Fibroblast of skin of scalp (primary cell): ENCODE measurements at regions not wholly inside any gene's neighbourhood (a gene's known extent, or its start where the extent isn't known, plus 50 kb on each side); places are given as distances from the start of the nearest gene placed in this dataset.

Experiments used
- DNase-seq: peaks from one replicate; pipeline ENCODE4 v3.0.0-alpha.2; 2013

GRCh38 chr7:94813917-94814316 is 93.5 kb upstream of the PPP1R9A start:
- DNase-seq = no peak

GRCh38 chr7:94823947-94824346 is 83.4 kb upstream of the PPP1R9A start:
- DNase-seq = peak; percentile 70

GRCh38 chr7:94829987-94830386 is 77.4 kb upstream of the PPP1R9A start:
- no peak for DNase-seq

- no peak for DNase-seq
Observed at GRCh38 chr7:94832051-94832450, 75.3 kb upstream of the PPP1R9A start.

- no peak for DNase-seq
Observed at GRCh38 chr7:94834359-94834758, 73.0 kb upstream of the PPP1R9A start.

GRCh38 chr7:94838717-94839116 is 68.7 kb upstream of the PPP1R9A start:
- DNase-seq = no peak

GRCh38 chr7:94843553-94843952 is 63.8 kb upstream of the PPP1R9A start:
- DNase-seq = no peak

GRCh38 chr7:94848531-94848930 is 58.9 kb upstream of the PPP1R9A start:
- no peak for DNase-seq

GRCh38 chr7:94848992-94849576 is 58.3 kb upstream of the PPP1R9A start:
- no peak for DNase-seq

- no peak for DNase-seq
Observed at GRCh38 chr7:94849636-94850208, 57.7 kb upstream of the PPP1R9A start.

GRCh38 chr7:94855589-94855988 is 51.8 kb upstream of the PPP1R9A start:
- no peak for DNase-seq

- no peak for DNase-seq
Observed at GRCh38 chr7:94856643-94857042, 50.8 kb upstream of the PPP1R9A start.
